ENCODE measurements at regions not wholly inside any gene's neighbourhood (a gene's known extent, or its start where the extent isn't known, plus 50 kb on each side); places are given as distances from the start of the nearest gene placed in this dataset.

- no peaks in the 10 kb centered on the region for H3K9me3 Mint-ChIP-seq
- DNase-seq = no peak
- H3K36me3 Mint-ChIP-seq = no peaks in the 10 kb centered on the region
- H3K27me3 Mint-ChIP-seq = peaks cover 42% of the 10 kb centered on the region
- H3K4me3 Mint-ChIP-seq = no peak overlapping the region
- no peak overlapping the region for H3K27ac Mint-ChIP-seq
- H3K4me1 Mint-ChIP-seq = peaks cover 7% of the 10 kb centered on the region
These were observed 156.0 kb upstream of the DIO3 start for GRCh38 chr14:101405171-101405883.

- no peaks in the 10 kb centered on the region for H3K36me3 Mint-ChIP-seq
These were observed 154.4 kb upstream of the DIO3 start for GRCh38 chr14:101406921-101407320.

DNA sequence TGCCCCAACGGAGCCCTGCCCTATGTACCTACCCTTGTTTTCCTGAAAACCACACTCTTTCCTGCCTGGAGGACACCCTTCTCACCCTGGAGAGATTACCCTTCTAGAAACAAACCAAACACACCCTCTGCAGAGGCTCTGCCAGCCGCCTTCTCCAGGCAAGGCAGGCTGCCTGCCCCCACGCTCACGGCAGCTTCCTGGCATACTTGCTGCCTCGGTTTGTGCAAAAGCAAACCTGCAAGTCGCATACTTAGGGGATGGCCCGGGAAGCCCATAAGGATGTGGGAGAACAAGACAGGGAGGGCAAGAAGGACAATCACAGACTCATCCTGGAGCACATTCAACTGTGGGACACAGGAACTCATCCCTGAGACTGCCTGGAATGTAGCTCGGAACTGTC is 154.0 kb upstream of the DIO3 start:
- Mint-ChIP-seq H3K27ac (no peak overlapping the region), H3K4me1 (peaks cover 4% of the 10 kb centered on the region), H3K4me3 (no peak overlapping the region), H3K36me3 (no peaks in the 10 kb centered on the region), H3K9me3 (no peaks in the 10 kb centered on the region), H3K27me3 (peaks cover 32% of the 10 kb centered on the region)
- DNase-seq = no peak

More at GRCh38 chr14:101406921-101407320, 154.4 kb upstream of the DIO3 start:
- no peak overlapping the region for H3K4me3 Mint-ChIP-seq
- no peaks in the 10 kb centered on the region for H3K9me3 Mint-ChIP-seq
- no peak for DNase-seq
- H3K4me1 Mint-ChIP-seq = peaks cover 4% of the 10 kb centered on the region
- H3K27me3 Mint-ChIP-seq = peaks cover 31% of the 10 kb centered on the region
- no peak overlapping the region for H3K27ac Mint-ChIP-seq

DNA sequence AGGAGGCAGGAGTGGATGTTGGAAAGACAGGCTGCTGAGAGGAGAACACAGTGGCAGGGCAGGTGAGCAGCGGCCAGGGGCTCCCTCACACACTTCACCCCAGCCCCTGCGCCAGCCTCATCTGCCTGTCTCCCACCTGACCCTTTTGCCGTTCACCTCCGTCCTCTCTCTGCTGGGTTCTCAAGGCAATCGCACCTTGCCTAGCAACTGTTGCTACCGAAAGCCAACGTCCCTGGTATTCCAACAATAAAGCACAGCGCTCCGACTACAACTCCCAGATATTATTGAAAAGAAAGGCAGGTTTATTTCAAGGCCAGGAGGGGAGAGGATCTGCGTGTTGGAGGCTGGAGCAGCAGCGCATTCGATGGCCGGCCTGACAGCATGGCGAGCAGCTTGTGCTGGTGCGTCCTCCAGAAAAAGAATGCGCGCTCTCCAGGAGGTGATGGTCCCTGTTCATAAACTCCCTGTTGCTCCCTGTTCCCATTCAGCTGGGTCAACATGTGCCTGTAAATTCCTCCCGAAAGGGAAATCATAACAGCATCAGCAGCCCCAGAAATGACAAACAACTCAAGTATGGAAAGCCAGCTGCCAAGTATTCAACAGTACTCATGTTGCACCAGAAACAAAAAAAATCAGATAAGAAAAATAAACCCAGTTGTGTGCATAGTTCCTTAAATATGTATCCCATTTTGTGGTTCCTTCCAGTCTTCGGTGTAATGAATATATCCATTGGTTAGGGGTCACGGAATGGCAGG is 153.0 kb upstream of the DIO3 start:
- Mint-ChIP-seq H3K27me3 (peaks cover 32% of the 10 kb centered on the region), H3K27ac (no peak overlapping the region), H3K36me3 (no peaks in the 10 kb centered on the region), H3K9me3 (no peaks in the 10 kb centered on the region), H3K4me3 (no peak overlapping the region), H3K4me1 (peaks cover 4% of the 10 kb centered on the region)
- DNase-seq = no peak

GRCh38 chr14:101409006-101409543 is 152.2 kb upstream of the DIO3 start:
- peaks cover 32% of the 10 kb centered on the region for H3K27me3 Mint-ChIP-seq

DNA sequence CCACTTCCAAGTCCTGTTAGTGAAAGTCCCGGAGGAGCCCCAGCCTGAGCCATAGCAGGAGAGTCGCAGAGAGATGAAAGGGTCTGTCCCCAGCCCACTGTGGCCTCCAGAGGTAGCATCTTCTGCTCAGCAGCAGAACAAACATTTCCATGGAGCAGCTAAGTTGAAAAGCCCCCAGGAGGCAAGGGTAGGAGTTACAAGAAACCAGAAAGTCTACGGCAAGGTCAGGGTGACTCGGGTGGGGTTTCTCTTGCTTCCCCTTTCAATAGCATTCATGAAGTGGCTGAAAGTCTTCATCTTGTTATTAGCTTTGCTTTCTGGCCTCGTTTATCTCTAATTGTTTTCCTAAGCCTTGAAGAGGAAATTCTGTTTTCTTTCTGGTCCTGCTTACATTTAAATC is 151.2 kb upstream of the DIO3 start:
- DNase-seq = no peak
- Mint-ChIP-seq H3K4me3 (no peak overlapping the region), H3K4me1 (peaks cover 4% of the 10 kb centered on the region), H3K36me3 (no peaks in the 10 kb centered on the region), H3K27me3 (peaks cover 41% of the 10 kb centered on the region), H3K9me3 (no peaks in the 10 kb centered on the region), H3K27ac (no peak overlapping the region)

More at GRCh38 chr14:101409006-101409543, 152.2 kb upstream of the DIO3 start:
- no peaks in the 10 kb centered on the region for H3K9me3 Mint-ChIP-seq
- no peaks in the 10 kb centered on the region for H3K36me3 Mint-ChIP-seq
- H3K27ac Mint-ChIP-seq = no peak overlapping the region
- no peak for DNase-seq
- H3K4me3 Mint-ChIP-seq = no peak overlapping the region
- H3K4me1 Mint-ChIP-seq = peaks cover 4% of the 10 kb centered on the region

DNA sequence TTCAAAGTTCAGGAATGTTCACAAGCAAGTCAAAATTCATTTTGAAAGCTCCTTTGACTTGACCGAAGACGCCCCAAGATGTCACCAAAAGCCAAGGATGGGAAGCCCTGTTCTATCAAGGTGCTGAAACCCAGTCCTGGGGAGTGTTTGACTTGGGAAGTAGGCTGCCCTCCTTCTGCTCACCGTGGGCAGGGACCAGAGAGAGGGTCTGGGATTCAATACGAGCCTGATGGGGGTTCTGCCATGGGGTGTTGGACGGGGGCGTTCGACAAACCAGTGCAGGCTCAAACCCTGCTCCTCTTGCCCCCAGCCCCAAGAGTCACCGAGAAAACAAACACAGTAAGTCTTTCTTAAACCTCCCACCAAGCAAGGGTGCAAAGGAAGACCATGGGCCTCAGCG is 150.1 kb upstream of the DIO3 start:
- no peak for DNase-seq
- H3K36me3 Mint-ChIP-seq = no peaks in the 10 kb centered on the region
- H3K27me3 Mint-ChIP-seq = peaks cover 45% of the 10 kb centered on the region
- H3K4me1 Mint-ChIP-seq = peaks cover 4% of the 10 kb centered on the region
- H3K4me3 Mint-ChIP-seq = no peak overlapping the region
- H3K27ac Mint-ChIP-seq = no peak overlapping the region
- no peaks in the 10 kb centered on the region for H3K9me3 Mint-ChIP-seq

GRCh38 chr14:101411779-101412178 is 149.5 kb upstream of the DIO3 start:
- Mint-ChIP-seq H3K36me3 (no peaks in the 10 kb centered on the region), H3K27ac (no peak overlapping the region), H3K4me1 (peaks cover 4% of the 10 kb centered on the region), H3K9me3 (no peaks in the 10 kb centered on the region), H3K4me3 (no peak overlapping the region), H3K27me3 (peaks cover 51% of the 10 kb centered on the region)
- DNase-seq = no peak

DNA sequence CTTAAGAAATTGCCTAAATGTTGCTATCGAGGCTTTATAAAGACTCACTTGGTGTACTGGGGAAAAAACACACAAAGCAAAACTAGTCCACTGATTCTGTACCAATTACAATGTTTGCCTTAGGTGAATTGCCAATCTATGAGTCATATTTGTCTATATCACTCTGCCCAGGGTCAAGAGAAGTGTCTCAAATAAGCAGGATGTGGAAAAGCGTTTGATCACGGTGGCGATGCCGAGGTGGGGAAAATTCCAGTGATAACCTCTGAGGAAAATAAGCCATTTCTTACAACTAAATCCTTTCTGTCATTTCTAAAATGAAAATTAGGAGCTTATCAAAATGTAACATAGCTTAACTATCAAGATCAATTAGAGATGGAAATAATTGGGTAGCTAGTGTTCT is 148.6 kb upstream of the DIO3 start:
- no peak overlapping the region for H3K4me3 Mint-ChIP-seq
- no peak overlapping the region for H3K27ac Mint-ChIP-seq
- H3K36me3 Mint-ChIP-seq = no peaks in the 10 kb centered on the region
- H3K4me1 Mint-ChIP-seq = peaks cover 4% of the 10 kb centered on the region
- DNase-seq = no peak
- no peaks in the 10 kb centered on the region for H3K9me3 Mint-ChIP-seq
- peaks cover 52% of the 10 kb centered on the region for H3K27me3 Mint-ChIP-seq

DNA sequence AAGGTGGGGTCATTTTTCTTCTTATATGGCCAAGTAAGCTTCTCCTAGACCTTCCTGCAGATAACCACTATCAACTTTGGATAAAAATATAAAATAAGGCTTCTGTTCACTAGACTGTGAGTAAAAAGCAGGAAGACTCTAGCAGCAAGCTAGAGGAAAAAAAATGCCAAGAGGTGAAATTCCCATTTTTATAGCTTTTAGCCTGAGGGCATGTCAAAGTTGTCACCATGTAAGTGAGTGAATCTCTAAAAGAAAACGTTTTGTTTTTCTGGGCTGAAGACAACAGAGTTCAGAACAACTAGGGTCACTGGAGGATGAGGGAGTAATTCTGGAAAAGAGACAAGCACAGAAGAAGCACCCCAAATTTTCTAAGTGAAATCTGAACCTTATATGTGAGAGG is 143.9 kb upstream of the DIO3 start:
- DNase-seq = no peak
- no peak overlapping the region for H3K27ac Mint-ChIP-seq
- no peaks in the 10 kb centered on the region for H3K36me3 Mint-ChIP-seq
- no peaks in the 10 kb centered on the region for H3K4me1 Mint-ChIP-seq
- no peaks in the 10 kb centered on the region for H3K9me3 Mint-ChIP-seq
- no peak overlapping the region for H3K4me3 Mint-ChIP-seq
- peaks cover 70% of the 10 kb centered on the region for H3K27me3 Mint-ChIP-seq

GRCh38 chr14:101418601-101419000 is 142.7 kb upstream of the DIO3 start:
- Mint-ChIP-seq H3K4me1 (no peaks in the 10 kb centered on the region), H3K36me3 (no peaks in the 10 kb centered on the region), H3K27me3 (peaks cover 67% of the 10 kb centered on the region), H3K9me3 (no peaks in the 10 kb centered on the region), H3K27ac (no peak overlapping the region), H3K4me3 (no peak overlapping the region)
- DNase-seq = no peak

- H3K27me3 Mint-ChIP-seq = peaks cover 62% of the 10 kb centered on the region
These were observed 134.8 kb upstream of the DIO3 start for GRCh38 chr14:101426466-101426865.

DNA sequence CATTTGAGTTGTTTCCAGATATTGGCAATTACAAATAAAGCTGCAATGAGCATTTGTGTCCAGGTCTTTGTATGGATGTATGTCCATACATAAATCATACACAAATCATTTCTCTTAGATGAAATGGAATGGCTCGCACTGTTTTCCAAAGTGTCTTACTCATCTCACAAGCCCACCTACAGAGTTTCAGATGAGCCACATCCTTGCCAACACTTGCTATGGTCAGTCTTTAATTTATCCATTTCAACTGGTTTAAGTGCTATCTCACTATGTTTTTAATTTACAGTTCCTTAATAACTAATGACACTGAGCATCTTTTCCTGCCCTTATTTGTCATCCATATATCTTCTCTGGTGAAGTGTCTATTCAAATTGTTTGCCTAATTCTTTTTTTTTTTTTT is 132.9 kb upstream of the DIO3 start:
- no peaks in the 10 kb centered on the region for H3K4me1 Mint-ChIP-seq
- H3K4me3 Mint-ChIP-seq = no peak overlapping the region
- H3K9me3 Mint-ChIP-seq = peaks cover 18% of the 10 kb centered on the region
- no peaks in the 10 kb centered on the region for H3K36me3 Mint-ChIP-seq
- no peak for DNase-seq
- H3K27ac Mint-ChIP-seq = no peak overlapping the region
- H3K27me3 Mint-ChIP-seq = peaks cover 67% of the 10 kb centered on the region

More at GRCh38 chr14:101426466-101426865, 134.8 kb upstream of the DIO3 start:
- Mint-ChIP-seq H3K9me3 (peaks cover 18% of the 10 kb centered on the region), H3K4me3 (no peak overlapping the region), H3K36me3 (no peaks in the 10 kb centered on the region), H3K4me1 (no peaks in the 10 kb centered on the region), H3K27ac (no peak overlapping the region)
- DNase-seq = no peak

GRCh38 chr14:101435546-101435945 is 125.7 kb upstream of the DIO3 start:
- Mint-ChIP-seq H3K4me3 (no peak overlapping the region), H3K9me3 (no peaks in the 10 kb centered on the region), H3K4me1 (no peaks in the 10 kb centered on the region), H3K36me3 (no peaks in the 10 kb centered on the region), H3K27ac (no peak overlapping the region), H3K27me3 (peaks cover 86% of the 10 kb centered on the region)
- no peak for DNase-seq

DNA sequence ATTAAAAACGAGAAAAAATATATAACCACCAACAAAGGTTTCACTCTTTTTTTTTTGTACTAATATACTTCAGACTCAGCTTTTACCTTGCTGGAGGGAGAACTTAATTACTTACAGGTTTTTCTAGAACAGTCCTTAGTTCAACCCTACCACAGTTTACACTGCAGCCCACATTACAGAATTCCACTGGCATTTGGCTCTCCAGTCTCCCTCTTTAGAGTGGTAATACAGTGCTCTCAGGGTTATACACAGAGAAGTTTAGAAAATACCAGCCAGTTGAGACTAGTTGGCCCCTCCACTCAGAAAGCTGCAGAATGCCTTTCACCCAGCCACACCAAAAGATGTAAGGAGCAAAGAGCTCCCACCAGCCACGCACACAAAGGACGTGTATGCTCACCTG is 122.3 kb upstream of the DIO3 start:
- Mint-ChIP-seq H3K27ac (no peak overlapping the region), H3K4me1 (peaks cover 21% of the 10 kb centered on the region), H3K27me3 (peaks cover 88% of the 10 kb centered on the region), H3K4me3 (no peak overlapping the region), H3K9me3 (no peaks in the 10 kb centered on the region), H3K36me3 (no peaks in the 10 kb centered on the region)
- DNase-seq = no peak
